ENCODE measurements at regions not wholly inside any gene's neighbourhood (a gene's known extent, or its start where the extent isn't known, plus 50 kb on each side); places are given as distances from the start of the nearest gene placed in this dataset.

- DNase-seq (ENCODE audit: low spot score), result no peak
These were observed 553.8 kb upstream of the CAMK1G start for GRCh38 chr1:209029737-209030136.

GRCh38 chr1:209030454-209031167, 552.9 kb upstream of the CAMK1G start:
- no peak for DNase-seq (ENCODE audit: low spot score)

GRCh38 chr1:209037064-209037463, 546.5 kb upstream of the CAMK1G start:
- no peak for DNase-seq (ENCODE audit: low spot score)

- DNase-seq (ENCODE audit: low spot score), result no peak
These were observed 545.2 kb upstream of the CAMK1G start for GRCh38 chr1:209038316-209038715.

GRCh38 chr1:209038735-209039134, 544.8 kb upstream of the CAMK1G start:
- DNase-seq (ENCODE audit: low spot score), result no peak

- no peak for DNase-seq (ENCODE audit: low spot score)
These were observed 543.2 kb upstream of the CAMK1G start for GRCh38 chr1:209040351-209040750.

- no peak for DNase-seq (ENCODE audit: low spot score)
These were observed 541.6 kb upstream of the CAMK1G start for GRCh38 chr1:209041927-209042326.

GRCh38 chr1:209042413-209042812, 541.1 kb upstream of the CAMK1G start:
- DNase-seq (ENCODE audit: low spot score), result no peak

- DNase-seq (ENCODE audit: low spot score), result no peak
These were observed 538.0 kb upstream of the CAMK1G start for GRCh38 chr1:209045331-209046057.

- DNase-seq (ENCODE audit: low spot score), result no peak
These were observed 537.5 kb upstream of the CAMK1G start for GRCh38 chr1:209046058-209046417.

GRCh38 chr1:209046935-209047334, 536.6 kb upstream of the CAMK1G start:
- DNase-seq (ENCODE audit: low spot score), result no peak

- DNase-seq (ENCODE audit: low spot score), result no peak
These were observed 534.4 kb upstream of the CAMK1G start for GRCh38 chr1:209048941-209049669.

- no peak for DNase-seq (ENCODE audit: low spot score)
These were observed 531.9 kb upstream of the CAMK1G start for GRCh38 chr1:209051570-209051969.

- DNase-seq (ENCODE audit: low spot score), result no peak
These were observed 529.9 kb upstream of the CAMK1G start for GRCh38 chr1:209053587-209053986.

GRCh38 chr1:209057083-209057482, 526.4 kb upstream of the CAMK1G start:
- DNase-seq (ENCODE audit: low spot score), result no peak

- DNase-seq (ENCODE audit: low spot score), result no peak
These were observed 525.6 kb upstream of the CAMK1G start for GRCh38 chr1:209057901-209058300.

- no peak for DNase-seq (ENCODE audit: low spot score)
These were observed 524.1 kb upstream of the CAMK1G start for GRCh38 chr1:209059376-209059775.

GRCh38 chr1:209059981-209060380, 523.5 kb upstream of the CAMK1G start:
- DNase-seq (ENCODE audit: low spot score), result no peak

- no peak for DNase-seq (ENCODE audit: low spot score)
These were observed 521.4 kb upstream of the CAMK1G start for GRCh38 chr1:209062081-209062620.

GRCh38 chr1:209062863-209063262, 520.7 kb upstream of the CAMK1G start:
- no peak for DNase-seq (ENCODE audit: low spot score)

GRCh38 chr1:209063767-209064659, 519.5 kb upstream of the CAMK1G start:
- no peak for DNase-seq (ENCODE audit: low spot score)

Measured in CD4-positive, alpha-beta T cell treated with Interleukin-15 for 4 hours (primary cell).